SJSA1 (cell line): ENCODE measurements at regions not wholly inside any gene's neighbourhood (a gene's known extent, or its start where the extent isn't known, plus 50 kb on each side); places are given as distances from the start of the nearest gene placed in this dataset.
"Not testable (repeated sequence)": the region's sequence is repeated elsewhere in the genome, so short reads cannot be mapped to it uniquely, and the experiment has no call there.

Experiments used
- DNase-seq, 2 experiments: peaks; one replicate each; pipeline ENCODE4 v3.0.0-alpha.2; 2015 to 2020; ENCODE audit warnings: low spot score in 2 of 2, low read depth in 1 of 2
- H3K27ac ChIP-seq: fragments of 250-450 bp; sonication (Bioruptor Pico); 2 replicates; pipeline ENCODE4 v1.5.1; 2020; ENCODE audit warnings: mild to moderate bottlenecking, moderate library complexity
- H3K27me3 ChIP-seq: fragments of 250-450 bp; sonication (Bioruptor Pico); replicated peaks from 2 replicates; pipeline ENCODE4 v1.5.1; 2020; ENCODE audit warnings: mild to moderate bottlenecking, moderate library complexity
- H3K36me3 ChIP-seq: fragments of 250-450 bp; sonication (Bioruptor Pico); 2 replicates; pipeline ENCODE4 v1.5.1; 2020; ENCODE audit warnings: mild to moderate bottlenecking
- H3K4me1 ChIP-seq: fragments of 250-450 bp; sonication (Bioruptor Pico); replicated peaks from 2 replicates; pipeline ENCODE4 v1.6.1; 2021; ENCODE audit warnings: mild to moderate bottlenecking
- H3K4me3 ChIP-seq: fragments of 250-450 bp; sonication (Bioruptor Pico); 2 replicates; pipeline ENCODE4 v1.5.1; 2020; ENCODE audit warnings: mild to moderate bottlenecking
- H3K9me3 ChIP-seq: fragments of 250-450 bp; sonication (Bioruptor Pico); replicated peaks from 2 replicates; pipeline ENCODE4 v1.5.1; 2020; ENCODE audit warnings: mild to moderate bottlenecking

- H3K27me3 ChIP-seq, H3K9me3 ChIP-seq, H3K27ac ChIP-seq, DNase-seq, H3K4me1 ChIP-seq, H3K36me3 ChIP-seq, H3K4me3 ChIP-seq: not testable (repeated sequence)
These were observed 52.3 kb upstream of the MAN1A2 start for GRCh38 chr1:117314951-117315350.

GRCh38 chr1:117313555-117313954 is 53.7 kb upstream of the MAN1A2 start:
- Histone ChIP-seq H3K36me3 (no peaks in the 10 kb centered on the region), H3K4me3 (no peak overlapping the region), H3K27ac (no peak overlapping the region), H3K9me3 (no peaks in the 10 kb centered on the region), H3K27me3 (no peaks in the 10 kb centered on the region; the same call in 1 of the 2 replicates), H3K4me1 (no peaks in the 10 kb centered on the region)
- no peak for DNase-seq

GRCh38 chr1:117312453-117313138 is 54.7 kb upstream of the MAN1A2 start:
- Histone ChIP-seq H3K36me3 (no peaks in the 10 kb centered on the region), H3K4me3 (no peak overlapping the region), H3K27ac (no peak overlapping the region)

GRCh38 chr1:117308311-117308916 is 58.8 kb upstream of the MAN1A2 start:
- no peak overlapping the region for H3K4me3 ChIP-seq
- no peaks in the 10 kb centered on the region for H3K4me1 ChIP-seq
- no peak for DNase-seq
- no peak overlapping the region for H3K27ac ChIP-seq
- H3K27me3 ChIP-seq: no peaks in the 10 kb centered on the region
- H3K9me3 ChIP-seq: no peaks in the 10 kb centered on the region
- H3K36me3 ChIP-seq: no peaks in the 10 kb centered on the region

More at GRCh38 chr1:117312453-117313138, 54.7 kb upstream of the MAN1A2 start:
- peak in 1 of 2 experiments; percentile 26 for DNase-seq
- Histone ChIP-seq H3K9me3 (no peaks in the 10 kb centered on the region), H3K4me1 (no peaks in the 10 kb centered on the region), H3K27me3 (no peaks in the 10 kb centered on the region; the same call in 1 of the 2 replicates)

GRCh38 chr1:117301901-117302300 is 65.3 kb upstream of the MAN1A2 start:
- H3K9me3 ChIP-seq: no peaks in the 10 kb centered on the region
- no peaks in the 10 kb centered on the region for H3K36me3 ChIP-seq
- H3K4me1 ChIP-seq: no peaks in the 10 kb centered on the region
- no peaks in the 10 kb centered on the region for H3K27me3 ChIP-seq
- H3K4me3 ChIP-seq: no peak overlapping the region
- no peak overlapping the region for H3K27ac ChIP-seq
- no peak for DNase-seq

- H3K4me1 ChIP-seq, H3K36me3 ChIP-seq, H3K4me3 ChIP-seq, DNase-seq, H3K9me3 ChIP-seq, H3K27me3 ChIP-seq, H3K27ac ChIP-seq: not testable (repeated sequence)
These were observed 67.1 kb upstream of the MAN1A2 start for GRCh38 chr1:117300183-117300582.

- H3K27ac ChIP-seq: no peak overlapping the region
- no peaks in the 10 kb centered on the region for H3K4me1 ChIP-seq
- 0 out of 2 replicates have a peak, but pooled peaks cover 4% of the 10 kb centered on the region for H3K27me3 ChIP-seq
- no peaks in the 10 kb centered on the region for H3K9me3 ChIP-seq
- H3K36me3 ChIP-seq: no peaks in the 10 kb centered on the region
- no peak for DNase-seq
- H3K4me3 ChIP-seq: no peak overlapping the region
These were observed 72.2 kb upstream of the MAN1A2 start for GRCh38 chr1:117295001-117295400.

- Histone ChIP-seq H3K4me1 (no peaks in the 10 kb centered on the region), H3K27ac (no peak overlapping the region), H3K27me3 (0 out of 2 replicates have a peak, but pooled peaks cover 10% of the 10 kb centered on the region), H3K36me3 (no peaks in the 10 kb centered on the region), H3K9me3 (no peaks in the 10 kb centered on the region), H3K4me3 (no peak overlapping the region)
- DNase-seq: no peak
These were observed 76.4 kb upstream of the MAN1A2 start for GRCh38 chr1:117290890-117291289.

GRCh38 chr1:117289316-117289870 is 77.9 kb upstream of the MAN1A2 start:
- Histone ChIP-seq H3K36me3 (no peaks in the 10 kb centered on the region), H3K4me1 (no peaks in the 10 kb centered on the region), H3K9me3 (no peaks in the 10 kb centered on the region), H3K27ac (no peak overlapping the region), H3K4me3 (no peak overlapping the region), H3K27me3 (0 out of 2 replicates have a peak, but pooled peaks cover 10% of the 10 kb centered on the region)
- no peak for DNase-seq

- H3K27ac ChIP-seq: no peak overlapping the region
- no peaks in the 10 kb centered on the region for H3K36me3 ChIP-seq
- H3K9me3 ChIP-seq: no peaks in the 10 kb centered on the region
These were observed 75.8 kb upstream of the VTCN1 start for GRCh38 chr1:117286562-117286961.

GRCh38 chr1:117286145-117286544 is 75.4 kb upstream of the VTCN1 start:
- Histone ChIP-seq H3K4me1 (no peaks in the 10 kb centered on the region), H3K27ac (no peak overlapping the region), H3K4me3 (no peak overlapping the region), H3K9me3 (no peaks in the 10 kb centered on the region), H3K36me3 (no peaks in the 10 kb centered on the region), H3K27me3 (0 out of 2 replicates have a peak, but pooled peaks cover 6% of the 10 kb centered on the region)
- no peak for DNase-seq

More at GRCh38 chr1:117286562-117286961, 75.8 kb upstream of the VTCN1 start:
- Histone ChIP-seq H3K4me1 (no peaks in the 10 kb centered on the region), H3K27me3 (0 out of 2 replicates have a peak, but pooled peaks cover 6% of the 10 kb centered on the region), H3K4me3 (no peak overlapping the region)
- DNase-seq: no peak

GRCh38 chr1:117284399-117285215 is 73.9 kb upstream of the VTCN1 start:
- H3K36me3 ChIP-seq: no peaks in the 10 kb centered on the region

GRCh38 chr1:117278531-117278930 is 67.8 kb upstream of the VTCN1 start:
- Histone ChIP-seq H3K4me3 (no peak overlapping the region), H3K9me3 (no peaks in the 10 kb centered on the region), H3K27ac (no peak overlapping the region), H3K36me3 (no peaks in the 10 kb centered on the region), H3K27me3 (no peaks in the 10 kb centered on the region), H3K4me1 (no peaks in the 10 kb centered on the region)
- no peak for DNase-seq

More at GRCh38 chr1:117284399-117285215, 73.9 kb upstream of the VTCN1 start:
- Histone ChIP-seq H3K9me3 (no peaks in the 10 kb centered on the region), H3K27ac (no peak overlapping the region), H3K4me1 (no peaks in the 10 kb centered on the region), H3K4me3 (no peak overlapping the region), H3K27me3 (0 out of 2 replicates have a peak, but pooled peaks cover 6% of the 10 kb centered on the region)
- peak in 1 of 2 experiments; percentile 27 for DNase-seq
